GM23338 (cell line): ENCODE measurements at regions not wholly inside any gene's neighbourhood (a gene's known extent, or its start where the extent isn't known, plus 50 kb on each side); places are given as distances from the start of the nearest gene placed in this dataset.

Experiments used
- ATAC-seq: fragments of 200-7000 bp; cut with Tn5 transposase; 3 replicates; pipeline ENCODE4 v1.9.1; 2020
- DNase-seq: peaks from one replicate; pipeline ENCODE4 v3.0.0-alpha.2; 2015; ENCODE audit warnings: low spot score
- H2AFZ ChIP-seq: fragments of 200-600 bp; sonication (generic); 2 replicates; pipeline ENCODE4 v1.8.0; 2016; ENCODE audit warnings: antibody characterized with exemption, mild to moderate bottlenecking, moderate library complexity
- H3F3A ChIP-seq: fragments of 200-600 bp; sonication (generic); replicated peaks from 2 replicates; pipeline ENCODE4 v1.8.0; 2017; ENCODE audit warnings: antibody characterized with exemption, mixed run types, low read depth
- H3K27ac ChIP-seq: fragments of 200-600 bp; sonication (generic); 2 replicates; pipeline ENCODE4 v1.6.1; 2016; ENCODE audit warnings: low read depth
- H3K27me3 ChIP-seq: fragments of 200-600 bp; sonication (generic); 2 replicates; pipeline ENCODE4 v1.8.0; 2016; ENCODE audit warnings: mild to moderate bottlenecking, mixed run types, moderate library complexity; ENCODE audit not compliant: insufficient read depth
- H3K36me3 ChIP-seq: fragments of 200-600 bp; sonication (generic); 2 replicates; pipeline ENCODE4 v1.8.0; 2016; ENCODE audit warnings: mild to moderate bottlenecking; ENCODE audit not compliant: insufficient read depth
- H3K4me1 ChIP-seq: fragments of 200-600 bp; sonication (generic); 2 replicates; pipeline ENCODE4 v1.8.0; 2016; ENCODE audit warnings: mild to moderate bottlenecking, moderate library complexity; ENCODE audit not compliant: insufficient read depth
- H3K4me2 ChIP-seq: fragments of 200-600 bp; sonication (generic); 2 replicates; pipeline ENCODE4 v1.7.1; 2017; ENCODE audit warnings: mixed run types
- H3K4me3 ChIP-seq: fragments of 200-600 bp; sonication (generic); 2 replicates; pipeline ENCODE4 v1.6.1; 2016; ENCODE audit warnings: mixed run types
- H3K79me2 ChIP-seq: fragments of 200-600 bp; sonication (generic); replicated peaks from 2 replicates; pipeline ENCODE4 v1.8.0; 2017; ENCODE audit warnings: mild to moderate bottlenecking; ENCODE audit not compliant: insufficient read depth
- H3K9me2 ChIP-seq: fragments of 200-600 bp; sonication (generic); 2 replicates; pipeline ENCODE4 v1.8.0; 2017; ENCODE audit not compliant: insufficient read depth
- H4K20me1 ChIP-seq: fragments of 200-600 bp; sonication (generic); replicated peaks from 2 replicates; pipeline ENCODE4 v1.8.0; 2017; ENCODE audit warnings: mild to moderate bottlenecking; ENCODE audit not compliant: insufficient read depth
- H3K27ac Mint-ChIP-seq: 2 replicates; pipeline ENCODE4 v1.8.0; 2020; ENCODE audit warnings: inconsistent platforms, mild to moderate bottlenecking, moderate library complexity, mixed read lengths
- H3K27me3 Mint-ChIP-seq: 3 replicates; pipeline ENCODE4 v1.8.0; 2022; ENCODE audit warnings: low read depth, mild to moderate bottlenecking, moderate library complexity, mixed read lengths, inconsistent platforms; ENCODE audit not compliant: insufficient read depth, poor library complexity
- H3K36me3 Mint-ChIP-seq: 3 replicates; pipeline ENCODE4 v1.8.0; 2021; ENCODE audit warnings: low read depth, mild to moderate bottlenecking, inconsistent platforms, moderate library complexity, mixed read lengths
- H3K4me1 Mint-ChIP-seq: 3 replicates; pipeline ENCODE4 v1.8.0; 2020; ENCODE audit warnings: mild to moderate bottlenecking, inconsistent platforms, mixed read lengths
- H3K4me3 Mint-ChIP-seq: 3 replicates; pipeline ENCODE4 v1.8.0; 2021; ENCODE audit warnings: moderate library complexity, mild to moderate bottlenecking, inconsistent platforms, mixed read lengths
- H3K9me3 Mint-ChIP-seq: 3 replicates; pipeline ENCODE4 v1.8.0; 2020; ENCODE audit warnings: moderate library complexity, mild to moderate bottlenecking, inconsistent platforms, mixed read lengths
- CREB1 ChIP-seq: fragments of 250-450 bp; sonication (Bioruptor Pico); IDR thresholded peaks from 2 replicates; pipeline ENCODE4 v1.5.0; 2020; ENCODE audit warnings: low read depth, mild to moderate bottlenecking, moderate library complexity
- CTCF ChIP-seq, 2 experiments: fragments of 200-600 bp in 1 of 2; sonication (generic) in 1 of 2; conservative IDR thresholded peaks; 2 replicates each; pipeline versions ENCODE4 v1.5.1 to v1.6.1; 2016 to 2017; ENCODE audit warnings: antibody characterized with exemption in 2 of 2, low read depth in 2 of 2, mild to moderate bottlenecking in 2 of 2, moderate library complexity in 1 of 2
- ETS1 ChIP-seq: IDR thresholded peaks from 2 replicates; pipeline ENCODE4 v1.6.1; 2016; ENCODE audit warnings: antibody characterized with exemption
- EZH2 ChIP-seq: fragments of 200-600 bp; sonication (generic); IDR thresholded peaks from one replicate; pipeline ENCODE4 v1.8.0; 2017; ENCODE audit warnings: antibody characterized with exemption, mild to moderate bottlenecking, low read depth; ENCODE audit not compliant: unreplicated experiment
- EZH2phosphoT487 ChIP-seq: fragments of 200-600 bp; sonication (generic); IDR thresholded peaks from one replicate; pipeline ENCODE4 v1.8.1; 2018; ENCODE audit warnings: antibody characterized with exemption; ENCODE audit not compliant: unreplicated experiment
- JUNB ChIP-seq: IDR thresholded peaks from one replicate; pipeline ENCODE4 v1.6.1; 2016; ENCODE audit warnings: antibody characterized with exemption; ENCODE audit not compliant: unreplicated experiment
- NANOG ChIP-seq: IDR thresholded peaks from 2 replicates; pipeline ENCODE4 v1.6.1; 2016; ENCODE audit warnings: antibody characterized with exemption, borderline replicate concordance
- POLR2AphosphoS5 ChIP-seq: IDR thresholded peaks from 2 replicates; pipeline ENCODE4 v1.6.1; 2016; ENCODE audit warnings: antibody characterized with exemption, low read depth
- REST ChIP-seq: IDR thresholded peaks from one replicate; pipeline ENCODE4 v1.6.1; 2018; ENCODE audit warnings: antibody characterized with exemption; ENCODE audit not compliant: unreplicated experiment
- STAT1 ChIP-seq: IDR thresholded peaks from one replicate; pipeline ENCODE4 v1.6.1; 2016; ENCODE audit warnings: antibody characterized with exemption; ENCODE audit not compliant: unreplicated experiment
- ZNF114 ChIP-seq: fragments of 250-450 bp; sonication (Bioruptor Pico); IDR thresholded peaks from 2 replicates; pipeline ENCODE4 v1.5.0; 2020; ENCODE audit warnings: mild to moderate bottlenecking, moderate library complexity
- ZNF331 ChIP-seq: fragments of 250-450 bp; sonication (Bioruptor Pico); IDR thresholded peaks from 2 replicates; pipeline ENCODE4 v1.5.0; 2020; ENCODE audit warnings: low read depth, mild to moderate bottlenecking, moderate library complexity
- ZNF462 ChIP-seq: fragments of 250-450 bp; sonication (Bioruptor Pico); IDR thresholded peaks from 2 replicates; pipeline ENCODE4 v1.5.0; 2020; ENCODE audit warnings: mild to moderate bottlenecking, moderate library complexity

GRCh38 chr1:79955966-79956365 is 949.4 kb upstream of the ADGRL4 start:
- DNase-seq (no peak), ATAC-seq (no peak)
- H3K27me3 ChIP-seq = no peaks in the 10 kb centered on the region
- no peaks in the 10 kb centered on the region for H3K79me2 ChIP-seq
- peaks cover 4% of the 10 kb centered on the region for H3K27me3 Mint-ChIP-seq
- no peak overlapping the region for H3K4me3 ChIP-seq
- H3K36me3 ChIP-seq = 0 out of 2 replicates have a peak, but pooled peaks cover 10% of the 10 kb centered on the region
- H3K27ac ChIP-seq = no peak overlapping the region
- no peak overlapping the region for H2AFZ ChIP-seq
- peaks cover 5% of the 10 kb centered on the region; the same call in 1 of the 2 replicates for H3K9me2 ChIP-seq
- no peaks in the 10 kb centered on the region for H3F3A ChIP-seq
- peaks cover 26% of the 10 kb centered on the region for H3K36me3 Mint-ChIP-seq
- no peak for TF ChIP-seq ZNF462 (CRISPR knock-in tag)
- no peak for TF ChIP-seq JUNB
- no peak for TF ChIP-seq ETS1
- TF ChIP-seq POLR2AphosphoS5 = no peak
- no peak for TF ChIP-seq NANOG
- TF ChIP-seq ZNF331 (CRISPR knock-in tag) = no peak
- no peak for TF ChIP-seq EZH2phosphoT487
- no peak for TF ChIP-seq EZH2
- no peak for TF ChIP-seq REST
- TF ChIP-seq CTCF (conservative IDR thresholded peaks at IDR 0.05; ENCODE audit: low read depth in 2 of 2) = no peak
- no peak for TF ChIP-seq CREB1 (CRISPR knock-in tag)
- TF ChIP-seq ZNF114 (CRISPR knock-in tag) = no peak
- TF ChIP-seq STAT1 = no peak
- no peaks in the 10 kb centered on the region for H3K4me1 ChIP-seq
- H4K20me1 ChIP-seq = no peaks in the 10 kb centered on the region
- H3K4me2 ChIP-seq = no peak overlapping the region
- peaks cover 35% of the 10 kb centered on the region for H3K9me3 Mint-ChIP-seq
- H3K27ac Mint-ChIP-seq = no peak overlapping the region
- no peak overlapping the region for H3K4me3 Mint-ChIP-seq
- no peaks in the 10 kb centered on the region for H3K4me1 Mint-ChIP-seq
